AG09319 (cell line): ENCODE measurements at regions not wholly inside any gene's neighbourhood (a gene's known extent, or its start where the extent isn't known, plus 50 kb on each side); places are given as distances from the start of the nearest gene placed in this dataset.
"Not testable (repeated sequence)": the region's sequence is repeated elsewhere in the genome, so short reads cannot be mapped to it uniquely, and the experiment has no call there.

Experiments
- DNase-seq: peaks from one replicate; pipeline ENCODE4 v3.0.0-alpha.2; 2010; ENCODE audit warnings: low read depth; ENCODE audit errors: extremely low read depth
- TF ChIP-seq, protein P1 (sequence below): IDR thresholded peaks from 2 replicates; pipeline ENCODE4 v1.5.1; 2011; ENCODE audit warnings: low read depth, mild to moderate bottlenecking, inconsistent platforms, low read length, moderate library complexity

DNA sequence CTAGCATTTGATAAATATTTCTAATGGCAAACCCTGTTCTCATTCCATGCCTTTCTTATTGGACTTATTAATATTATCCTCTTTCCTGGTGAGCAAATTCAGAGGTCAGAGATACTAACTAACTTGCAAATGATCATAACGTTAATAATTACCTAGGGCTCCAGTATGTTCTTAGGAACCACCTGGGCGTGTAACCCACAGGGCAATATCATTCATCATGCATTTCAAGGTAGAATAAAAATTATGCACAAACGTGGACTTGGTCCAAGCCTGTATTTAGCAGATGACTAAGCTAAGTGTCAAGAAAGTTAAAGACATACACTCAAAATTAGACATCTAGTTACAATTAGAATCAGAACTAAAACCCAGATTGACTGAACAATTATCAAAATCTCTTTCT lies 850.1 kb downstream of the TRIML1 start:
- DNase-seq, result no peak
- TF ChIP-seq, protein P1, sequence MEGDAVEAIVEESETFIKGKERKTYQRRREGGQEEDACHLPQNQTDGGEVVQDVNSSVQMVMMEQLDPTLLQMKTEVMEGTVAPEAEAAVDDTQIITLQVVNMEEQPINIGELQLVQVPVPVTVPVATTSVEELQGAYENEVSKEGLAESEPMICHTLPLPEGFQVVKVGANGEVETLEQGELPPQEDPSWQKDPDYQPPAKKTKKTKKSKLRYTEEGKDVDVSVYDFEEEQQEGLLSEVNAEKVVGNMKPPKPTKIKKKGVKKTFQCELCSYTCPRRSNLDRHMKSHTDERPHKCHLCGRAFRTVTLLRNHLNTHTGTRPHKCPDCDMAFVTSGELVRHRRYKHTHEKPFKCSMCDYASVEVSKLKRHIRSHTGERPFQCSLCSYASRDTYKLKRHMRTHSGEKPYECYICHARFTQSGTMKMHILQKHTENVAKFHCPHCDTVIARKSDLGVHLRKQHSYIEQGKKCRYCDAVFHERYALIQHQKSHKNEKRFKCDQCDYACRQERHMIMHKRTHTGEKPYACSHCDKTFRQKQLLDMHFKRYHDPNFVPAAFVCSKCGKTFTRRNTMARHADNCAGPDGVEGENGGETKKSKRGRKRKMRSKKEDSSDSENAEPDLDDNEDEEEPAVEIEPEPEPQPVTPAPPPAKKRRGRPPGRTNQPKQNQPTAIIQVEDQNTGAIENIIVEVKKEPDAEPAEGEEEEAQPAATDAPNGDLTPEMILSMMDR, result no peak

DNA sequence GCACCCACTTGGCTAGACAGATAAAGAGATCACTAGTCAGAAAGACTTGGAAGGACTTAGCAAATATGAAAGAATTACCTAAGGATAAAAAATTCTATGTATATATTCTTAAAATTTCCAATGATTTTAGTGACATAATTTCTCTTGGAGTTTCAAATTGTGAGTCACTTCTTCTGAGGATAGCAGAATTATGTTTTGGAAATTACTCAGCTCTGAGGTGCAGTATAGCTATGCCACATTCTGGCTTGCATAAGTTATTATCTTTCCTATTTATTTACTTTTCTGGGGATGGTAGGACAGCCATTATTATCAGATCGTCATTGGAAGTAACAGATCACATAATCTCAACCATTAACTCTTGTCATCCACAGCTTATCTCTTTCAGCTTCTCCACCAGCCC lies 853.5 kb downstream of the TRIML1 start:
- TF ChIP-seq, protein P1, result no peak
- no peak for DNase-seq

DNA sequence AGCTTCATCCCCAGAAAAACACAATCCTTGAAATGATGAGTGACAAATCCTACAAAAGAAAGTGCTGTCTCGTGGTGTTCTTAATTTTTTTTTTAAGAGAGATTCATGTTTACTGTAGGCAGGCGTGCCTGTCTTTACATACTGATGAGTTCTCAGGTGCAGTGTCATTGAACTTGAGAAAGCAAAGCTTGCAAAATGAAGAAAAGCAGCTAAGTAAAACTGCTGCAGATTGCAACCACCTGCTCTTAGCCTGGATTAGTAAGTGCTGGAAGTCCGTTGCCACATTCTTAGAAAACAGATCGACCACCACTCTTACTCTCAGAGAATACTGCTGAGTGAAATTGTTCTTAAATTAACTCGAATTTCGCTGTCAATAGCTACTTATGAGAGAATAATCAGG lies 854.6 kb downstream of the TRIML1 start:
- TF ChIP-seq, protein P1, result no peak
- DNase-seq, result no peak

DNA sequence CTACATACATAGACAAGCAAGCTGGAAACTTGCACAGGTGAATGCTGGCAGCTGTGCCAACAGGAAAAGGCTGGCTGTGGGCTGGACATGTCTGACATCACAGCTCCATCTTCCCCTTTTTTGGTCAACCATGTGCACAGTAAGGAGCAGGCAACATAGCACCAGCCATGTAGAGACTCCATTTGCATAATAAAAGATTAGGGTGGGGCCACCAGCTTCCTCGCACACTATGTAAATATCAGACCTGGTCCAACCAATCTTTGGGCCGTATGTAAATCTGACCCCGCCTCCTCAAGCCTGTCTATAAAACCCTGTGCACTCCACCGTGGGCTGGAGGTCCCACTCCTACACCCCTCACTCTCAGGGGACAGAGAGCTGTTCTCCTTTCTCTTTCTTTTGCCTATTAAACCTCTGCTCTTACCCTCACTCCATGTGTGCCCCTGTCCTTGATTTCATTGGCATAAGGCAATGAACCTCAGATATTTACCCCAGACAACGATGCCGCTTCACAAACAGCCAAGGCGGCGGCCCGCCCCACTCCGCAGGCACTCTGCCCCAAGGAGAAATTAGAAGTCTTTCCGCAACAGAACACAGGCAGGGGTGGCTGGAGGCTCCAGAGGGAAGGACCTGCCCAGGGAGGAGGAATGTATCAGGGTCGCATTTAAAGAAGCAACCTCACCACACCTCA lies 862.2 kb downstream of the TRIML1 start:
- no peak for DNase-seq
- TF ChIP-seq, protein P1, result no peak

DNA sequence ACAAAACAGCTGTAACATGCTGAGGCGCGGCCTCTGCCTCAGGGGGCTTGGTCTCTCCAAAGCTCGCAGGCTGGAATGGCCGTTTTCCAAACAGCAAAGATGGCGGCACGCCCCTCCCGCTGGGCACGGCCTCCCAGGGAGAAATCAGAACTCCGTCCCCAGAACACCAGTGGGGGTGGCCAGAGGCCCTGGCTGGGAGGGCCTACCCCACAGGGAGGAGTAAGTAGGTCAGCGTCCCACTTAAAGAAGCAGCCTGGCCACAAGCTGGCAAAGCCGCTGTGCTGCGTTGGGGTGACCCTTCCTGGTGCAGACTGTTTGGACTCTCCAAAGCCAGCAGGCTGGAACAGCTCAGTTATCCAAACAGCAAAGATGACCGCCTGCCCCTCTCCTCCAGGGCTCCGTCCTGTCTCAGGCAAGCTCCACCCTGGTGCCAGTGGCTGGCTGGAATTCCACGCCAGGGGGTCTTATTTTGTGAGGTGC lies 862.8 kb downstream of the TRIML1 start:
- TF ChIP-seq, protein P1, result no peak
- DNase-seq, result no peak

DNA sequence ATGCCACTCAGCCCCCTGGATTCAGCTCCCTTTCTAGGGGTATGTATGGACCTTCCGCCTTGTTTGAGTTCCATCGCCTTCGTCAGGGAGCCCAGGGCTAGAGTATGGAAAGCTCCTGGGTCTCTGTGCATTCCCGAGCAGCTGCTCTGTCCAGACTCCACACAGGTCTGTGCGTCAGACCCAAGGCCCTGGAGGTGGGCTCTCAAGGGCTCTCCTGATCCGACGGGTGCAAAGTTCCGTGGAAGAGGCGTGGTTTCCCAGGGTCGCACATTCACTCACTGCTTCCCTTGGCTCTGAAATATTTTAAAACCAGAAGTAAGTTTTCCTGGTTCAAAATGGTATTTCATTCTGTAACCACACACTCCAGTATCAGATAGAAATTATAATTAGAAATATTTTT lies 863.2 kb downstream of the TRIML1 start:
- DNase-seq, result no peak
- TF ChIP-seq, protein P1, result no peak

DNA sequence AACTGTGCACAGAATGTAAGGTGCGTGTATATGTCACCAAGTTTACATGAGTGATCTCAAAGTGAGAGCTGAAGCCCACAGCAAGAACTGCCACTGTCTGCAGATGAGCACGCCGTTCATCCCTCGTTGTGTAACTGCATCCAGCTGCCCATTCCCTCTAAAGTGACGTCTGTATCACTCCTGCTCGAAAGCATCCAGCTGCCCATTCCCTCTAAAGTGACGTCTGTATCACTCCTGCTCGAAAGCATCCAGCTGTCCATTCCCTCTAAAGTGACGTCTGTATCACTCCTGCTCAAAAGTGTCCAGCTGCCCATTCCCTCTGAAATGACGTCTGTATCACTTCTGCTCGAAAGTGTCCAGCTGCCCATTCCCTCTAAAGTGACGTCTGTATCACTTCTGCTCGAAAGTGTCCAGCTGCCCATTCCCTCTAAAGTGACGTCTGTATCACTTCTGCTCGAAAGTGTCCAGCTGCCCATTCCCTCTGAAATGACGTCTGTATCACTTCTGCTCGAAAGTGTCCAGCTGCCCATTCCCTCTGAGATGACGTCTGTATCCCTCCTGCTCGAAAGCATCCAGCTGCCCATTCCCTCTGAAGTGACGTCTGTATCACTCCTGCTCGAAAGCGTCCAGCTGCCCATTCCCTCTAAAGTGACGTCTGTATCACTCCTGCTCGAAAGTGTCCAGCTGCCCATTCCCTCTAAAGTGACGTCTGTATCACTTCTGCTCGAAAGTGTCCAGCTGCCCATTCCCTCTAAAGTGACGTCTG lies 871.4 kb downstream of the TRIML1 start:
- DNase-seq, result not testable (repeated sequence)
